Gastrocnemius medialis (tissue), 4 donors: ENCODE measurements at regions not wholly inside any gene's neighbourhood (a gene's known extent, or its start where the extent isn't known, plus 50 kb on each side); places are given as distances from the start of the nearest gene placed in this dataset.

ENCODE experiments used
- CTCF ChIP-seq, 5 experiments: fragments of 450-650 bp in 3 of 5; fragments of 200-600 bp in 2 of 5; sonication (generic) in 2 of 5; IDR thresholded peaks in 4 of 5; conservative IDR thresholded peaks in 1 of 5; 1 replicate in 4 of 5; 2 replicates in 1 of 5; pipeline ENCODE4 v1.5.1; 2016 to 2019; ENCODE audit warnings: antibody characterized with exemption in 5 of 5, mild to moderate bottlenecking in 3 of 5, moderate library complexity in 3 of 5
- POLR2A ChIP-seq, 2 donors: fragments of 450-650 bp; IDR thresholded peaks; one replicate each; pipeline ENCODE4 v1.6.1; 2017; ENCODE audit warnings: antibody characterized with exemption in 2 of 2, mild to moderate bottlenecking in 2 of 2, moderate library complexity in 2 of 2

GRCh38 chr13:71320452-71320851 lies 546.6 kb downstream of the DACH1 start:
- no peak for TF ChIP-seq POLR2A (IDR thresholded peaks at IDR 0.05)
- TF ChIP-seq CTCF (IDR thresholded peaks at IDR 0.05 in 4 of 5, conservative IDR thresholded peaks at IDR 0.05 in 1 of 5) = no peak
